RWPE1 (cell line): ENCODE measurements at regions not wholly inside any gene's neighbourhood (a gene's known extent, or its start where the extent isn't known, plus 50 kb on each side); places are given as distances from the start of the nearest gene placed in this dataset.

Source experiments
- CTCF ChIA-PET: fragments of 350-600 bp; sonication (Branson Sonifier 250); formaldehyde crosslinking; extraction: SDS; loops from one replicate; lab custom pipeline; 2021; lab: Yijun Ruan, JAX
- POLR2A ChIA-PET: fragments of 400-600 bp; formaldehyde crosslinking; extraction: SDS; loops from one replicate; lab custom pipeline; 2020; ENCODE audit warnings: antibody characterized with exemption; ENCODE audit not compliant: low non-redundant PET; lab: Yijun Ruan, JAX
- DNase-seq: peaks from one replicate; pipeline ENCODE4 v3.0.0; 2012; ENCODE audit warnings: low spot score
- H3K27ac ChIP-seq: fragments of 450-650 bp; 2 replicates; pipeline ENCODE4 v1.5.1; 2017
- CTCF ChIP-seq: fragments of 450-650 bp; conservative IDR thresholded peaks from 2 replicates; pipeline ENCODE4 v1.5.1; 2017; ENCODE audit warnings: low read depth, mild to moderate bottlenecking

GRCh38 chr13:47764817-47765216 is 236.3 kb downstream of the SUCLA2 start:
- DNase-seq: no peak
- TF ChIP-seq CTCF: no peak
- CTCF ChIA-PET: no interaction called here
- POLR2A ChIA-PET: no interaction called here
- no peak overlapping the region for H3K27ac ChIP-seq

GRCh38 chr13:47757466-47758080 is 243.5 kb downstream of the SUCLA2 start:
- no peak for DNase-seq
- POLR2A ChIA-PET: no interaction called here
- H3K27ac ChIP-seq: no peak overlapping the region
- CTCF ChIA-PET: interaction anchor here (0.6 to 0.7 kb wide), 3 partner anchors 9 to 864 kb away, joined by 3 to 4 read pairs (median 3); no protein-coding TSS in a partner anchor
- TF ChIP-seq CTCF: no peak

GRCh38 chr13:47747901-47748300 is 253.2 kb downstream of the SUCLA2 start:
- POLR2A ChIA-PET: no interaction called here
- H3K27ac ChIP-seq: no peak overlapping the region
- CTCF ChIA-PET: interaction anchor here (0.5 to 0.6 kb wide), 2 partner anchors 27 to 774 kb away, joined by 3 read pairs; no protein-coding TSS in a partner anchor
- no peak for TF ChIP-seq CTCF
- no peak for DNase-seq

GRCh38 chr13:47726394-47726793 is 274.7 kb downstream of the SUCLA2 start:
- ChIA-PET POLR2A (no interaction called here), CTCF (no interaction called here)
- H3K27ac ChIP-seq: no peak overlapping the region
- TF ChIP-seq CTCF: no peak
- DNase-seq: no peak

- CTCF ChIA-PET: interaction anchor here (1.0 kb wide), 1 partner anchor 750 kb away, joined by 3 read pairs; no protein-coding TSS in a partner anchor
- no peak for DNase-seq
- TF ChIP-seq CTCF: no peak
- no peak overlapping the region for H3K27ac ChIP-seq
- POLR2A ChIA-PET: no interaction called here
Observed at GRCh38 chr13:47723898-47724297, 277.2 kb downstream of the SUCLA2 start.

- no peak overlapping the region for H3K27ac ChIP-seq
- POLR2A ChIA-PET: no interaction called here
- CTCF ChIA-PET: no interaction called here
- no peak for TF ChIP-seq CTCF
- DNase-seq: no peak
Observed at GRCh38 chr13:47719164-47719563, 281.9 kb downstream of the SUCLA2 start.
